ENCODE measurements at regions not wholly inside any gene's neighbourhood (a gene's known extent, or its start where the extent isn't known, plus 50 kb on each side); places are given as distances from the start of the nearest gene placed in this dataset.

- peaks cover 2% of the 10 kb centered on the region for H3K27me3 Mint-ChIP-seq
- H3K4me3 Mint-ChIP-seq: no peak overlapping the region
- no peaks in the 10 kb centered on the region for H3K9me3 Mint-ChIP-seq
- H3K36me3 Mint-ChIP-seq (ENCODE audit: low read depth): no peaks in the 10 kb centered on the region
- no peaks in the 10 kb centered on the region for H3K4me1 Mint-ChIP-seq
- ChIA-PET POLR2A (no interaction called here), CTCF (interaction anchor here (0.6 to 1.2 kb wide), 5 partner anchors 12 to 1599 kb away, joined by 3 to 8 read pairs (median 3); partner anchors contain the start of gene ERCC4)
- peak; percentile 36 for DNase-seq
- H3K27ac Mint-ChIP-seq: no peak overlapping the region
Measured at GRCh38 chr16:13866073-13866472, 53.9 kb upstream of the ERCC4 start.
